Neural cell (in vitro differentiated cells): ENCODE measurements at regions not wholly inside any gene's neighbourhood (a gene's known extent, or its start where the extent isn't known, plus 50 kb on each side); places are given as distances from the start of the nearest gene placed in this dataset.

Source experiments
- H2AFZ ChIP-seq: fragments of 200-600, 300-800 bp; sonication (generic), shearing (Covaris generic); 2 replicates; pipeline ENCODE4 v1.6.0; 2014; ENCODE audit warnings: low read depth, mild to moderate bottlenecking, antibody characterized with exemption, low read length, moderate library complexity
- H3F3A ChIP-seq: fragments of 200-600 bp; shearing (Covaris generic); 2 replicates; pipeline ENCODE4 v1.6.1; 2016; ENCODE audit warnings: mild to moderate bottlenecking, moderate library complexity, mixed read lengths, antibody characterized with exemption, low read length; ENCODE audit not compliant: insufficient read depth, poor library complexity, severe bottlenecking
- H3K27ac ChIP-seq: fragments of 200-600, 300-800 bp; sonication (generic), shearing (Covaris generic); 2 replicates; pipeline ENCODE4 v1.5.1; 2014; ENCODE audit warnings: mild to moderate bottlenecking, low read length, moderate library complexity
- H3K27me3 ChIP-seq: fragments of 300-800, 200-600 bp; sonication (generic), shearing (Covaris generic); 2 replicates; pipeline ENCODE4 v1.6.0; 2014; ENCODE audit warnings: mild to moderate bottlenecking, low read depth, low read length, moderate library complexity; ENCODE audit not compliant: insufficient read depth
- H3K36me3 ChIP-seq: fragments of 300-800, 200-600 bp; sonication (generic), shearing (Covaris generic); 2 replicates; pipeline ENCODE4 v1.5.1; 2014; ENCODE audit warnings: mild to moderate bottlenecking, antibody characterized with exemption, low read length, moderate library complexity; ENCODE audit not compliant: insufficient read depth
- H3K4me2 ChIP-seq: fragments of 300-800, 200-600 bp; sonication (generic), shearing (Covaris generic); 2 replicates; pipeline ENCODE4 v1.6.0; 2014; ENCODE audit warnings: mild to moderate bottlenecking, low read length
- H3K4me3 ChIP-seq: fragments of 300-800, 200-600 bp; sonication (generic), shearing (Covaris generic); 2 replicates; pipeline ENCODE4 v1.5.1; 2014; ENCODE audit warnings: mild to moderate bottlenecking, low read length, moderate library complexity
- H3K79me2 ChIP-seq: fragments of 200-600 bp; shearing (Covaris generic); replicated peaks from 2 replicates; pipeline ENCODE4 v1.6.0; 2014; ENCODE audit warnings: mild to moderate bottlenecking, low read length, moderate library complexity; ENCODE audit not compliant: insufficient read depth
- H3K9ac ChIP-seq: fragments of 300-800, 200-600 bp; sonication (generic), shearing (Covaris generic); 2 replicates; pipeline ENCODE4 v1.6.1; 2016; ENCODE audit warnings: mild to moderate bottlenecking, low read length, mixed read lengths
- H3K9me2 ChIP-seq: fragments of 200-600 bp; shearing (Covaris generic); 2 replicates; pipeline ENCODE4 v1.6.1; 2016; ENCODE audit warnings: mild to moderate bottlenecking, low read length, mixed read lengths; ENCODE audit not compliant: insufficient read depth
- H3K9me3 ChIP-seq: fragments of 200-600, 300-800 bp; sonication (generic), shearing (Covaris generic); 2 replicates; pipeline ENCODE4 v1.6.1; 2016; ENCODE audit warnings: mild to moderate bottlenecking, mixed run types, low read length, moderate library complexity, mixed read lengths
- H4K20me1 ChIP-seq: fragments of 200-600 bp; shearing (Covaris generic); 2 replicates; pipeline ENCODE4 v1.6.1; 2016; ENCODE audit warnings: mild to moderate bottlenecking, mixed run types; ENCODE audit not compliant: insufficient read depth
- CTCF ChIP-seq: fragments of 450-650 bp; IDR thresholded peaks from 2 replicates; pipeline ENCODE4 v1.5.1; 2014; ENCODE audit warnings: antibody characterized with exemption, mild to moderate bottlenecking, moderate library complexity; ENCODE audit not compliant: poor library complexity, severe bottlenecking
- EP300 ChIP-seq: fragments of 450-650 bp; conservative IDR thresholded peaks from 2 replicates; pipeline ENCODE4 v1.6.1; 2014; ENCODE audit warnings: antibody characterized with exemption, mild to moderate bottlenecking, moderate library complexity; ENCODE audit not compliant: poor library complexity, severe bottlenecking
- MXI1 ChIP-seq: fragments of 450-650 bp; conservative IDR thresholded peaks from 2 replicates; pipeline ENCODE4 v1.6.1; 2014; ENCODE audit warnings: antibody characterized with exemption, mild to moderate bottlenecking; ENCODE audit not compliant: poor library complexity, severe bottlenecking
- POLR2AphosphoS5 ChIP-seq: IDR thresholded peaks from 2 replicates; pipeline ENCODE4 v1.6.1; 2012
- RAD21 ChIP-seq: fragments of 450-650 bp; conservative IDR thresholded peaks from 2 replicates; pipeline ENCODE4 v1.6.1; 2014; ENCODE audit warnings: antibody characterized with exemption, mild to moderate bottlenecking, moderate library complexity
- REST ChIP-seq: IDR thresholded peaks from 2 replicates; pipeline ENCODE4 v1.6.1; 2012; ENCODE audit warnings: borderline replicate concordance
- SMC3 ChIP-seq: fragments of 450-650 bp; conservative IDR thresholded peaks from 2 replicates; pipeline ENCODE4 v1.6.1; 2014; ENCODE audit warnings: antibody characterized with exemption, mild to moderate bottlenecking, moderate library complexity; ENCODE audit not compliant: poor library complexity
- TAF1 ChIP-seq: IDR thresholded peaks from 2 replicates; pipeline ENCODE4 v1.6.1; 2012; ENCODE audit warnings: low read depth

- Histone ChIP-seq H4K20me1 (no peaks in the 10 kb centered on the region), H3K4me3 (no peak overlapping the region), H2AFZ (no peak overlapping the region), H3K36me3 (no peaks in the 10 kb centered on the region), H3K27me3 (no peaks in the 10 kb centered on the region), H3K9ac (no peak overlapping the region), H3K27ac (no peak overlapping the region), H3K9me3 (no peaks in the 10 kb centered on the region), H3F3A (no peaks in the 10 kb centered on the region), H3K79me2 (no peaks in the 10 kb centered on the region), H3K4me2 (no peak overlapping the region), H3K9me2 (no peaks in the 10 kb centered on the region)
- TF ChIP-seq EP300 (no peak), TAF1 (no peak), POLR2AphosphoS5 (no peak), MXI1 (no peak), RAD21 (no peak), REST (no peak), SMC3 (no peak), CTCF (no peak)
These were observed 352.4 kb upstream of the SMIM21 start for GRCh38 chr18:75779910-75780309.

- no peaks in the 10 kb centered on the region for H3K79me2 ChIP-seq
- no peak overlapping the region for H3K4me2 ChIP-seq
- TF ChIP-seq POLR2AphosphoS5 (no peak), SMC3 (no peak), EP300 (no peak), TAF1 (no peak), CTCF (no peak), RAD21 (no peak), REST (no peak), MXI1 (no peak)
- no peak overlapping the region for H3K4me3 ChIP-seq
- no peak overlapping the region for H3K27ac ChIP-seq
- H3F3A ChIP-seq: no peaks in the 10 kb centered on the region
- no peaks in the 10 kb centered on the region for H4K20me1 ChIP-seq
- no peak overlapping the region for H3K9ac ChIP-seq
- H3K36me3 ChIP-seq: no peaks in the 10 kb centered on the region
- H3K9me3 ChIP-seq: no peaks in the 10 kb centered on the region
- H2AFZ ChIP-seq: no peak overlapping the region
- H3K27me3 ChIP-seq: no peaks in the 10 kb centered on the region
- H3K9me2 ChIP-seq: no peaks in the 10 kb centered on the region
These were observed 351.9 kb upstream of the SMIM21 start for GRCh38 chr18:75779450-75779849.
